Cardiac muscle cell (in vitro differentiated cells and primary cell): ENCODE measurements at regions not wholly inside any gene's neighbourhood (a gene's known extent, or its start where the extent isn't known, plus 50 kb on each side); places are given as distances from the start of the nearest gene placed in this dataset.
A peak's percentile ranks its signal among the peaks of the same experiment; 100 is the strongest.

Experiments used
- DNase-seq, 2 donors: peaks; one replicate each; pipeline versions ENCODE4 v3.0.0 to v3.0.0-alpha.2; 2010 to 2017; ENCODE audit warnings: low read depth in 1 of 2, low spot score in 1 of 2
- H3K27ac ChIP-seq: fragments of 200-600 bp; sonication (generic); 2 replicates; pipeline ENCODE4 v1.5.1; 2016
- H3K27me3 ChIP-seq: fragments of 200-600 bp; sonication (generic); 2 replicates; pipeline ENCODE4 v1.6.0; 2016; ENCODE audit warnings: control low read depth
- H3K36me3 ChIP-seq: fragments of 200-600 bp; sonication (generic); 2 replicates; pipeline ENCODE4 v1.5.1; 2016; ENCODE audit warnings: control low read depth
- H3K4me1 ChIP-seq: fragments of 200-600 bp; sonication (generic); 2 replicates; pipeline ENCODE4 v1.8.1; 2017; ENCODE audit warnings: low read depth, mild to moderate bottlenecking, mixed run types
- H3K4me3 ChIP-seq: fragments of 200-600 bp; sonication (generic); 2 replicates; pipeline ENCODE4 v1.5.1; 2016; ENCODE audit warnings: mild to moderate bottlenecking
- H3K9me3 ChIP-seq: fragments of 200-600 bp; sonication (generic); 2 replicates; pipeline ENCODE4 v1.5.1; 2017; ENCODE audit warnings: low read depth, mild to moderate bottlenecking, control low read depth
- TF ChIP-seq, protein P1 (sequence below): IDR thresholded peaks from 2 replicates; pipeline ENCODE4 v1.5.1; 2012; ENCODE audit warnings: low read depth, mild to moderate bottlenecking, low read length

DNA sequence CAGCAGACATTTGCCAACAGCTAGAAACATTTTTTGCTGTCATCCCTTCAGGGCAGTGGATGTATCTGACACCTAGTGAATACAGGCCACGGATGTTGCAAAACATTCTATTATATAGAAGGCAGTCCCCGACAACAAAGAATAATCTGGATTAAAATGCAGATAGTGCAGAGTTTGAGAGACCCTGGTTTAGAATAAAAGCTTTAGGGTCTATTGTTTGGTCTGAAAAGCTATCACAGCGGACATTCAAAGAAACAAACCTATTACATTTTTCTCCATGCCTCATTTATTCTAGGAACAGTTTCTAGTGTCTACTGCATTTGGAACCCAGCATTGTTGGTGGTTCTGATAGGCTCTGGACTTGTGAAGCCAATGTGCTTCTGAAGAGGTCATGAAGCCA is 316.3 kb downstream of the TGFB2 start:
- H3K4me3 ChIP-seq: no peak overlapping the region
- no peaks in the 10 kb centered on the region for H3K27me3 ChIP-seq
- H3K27ac ChIP-seq: peak overlapping the region; percentile 87
- TF ChIP-seq, protein P1, sequence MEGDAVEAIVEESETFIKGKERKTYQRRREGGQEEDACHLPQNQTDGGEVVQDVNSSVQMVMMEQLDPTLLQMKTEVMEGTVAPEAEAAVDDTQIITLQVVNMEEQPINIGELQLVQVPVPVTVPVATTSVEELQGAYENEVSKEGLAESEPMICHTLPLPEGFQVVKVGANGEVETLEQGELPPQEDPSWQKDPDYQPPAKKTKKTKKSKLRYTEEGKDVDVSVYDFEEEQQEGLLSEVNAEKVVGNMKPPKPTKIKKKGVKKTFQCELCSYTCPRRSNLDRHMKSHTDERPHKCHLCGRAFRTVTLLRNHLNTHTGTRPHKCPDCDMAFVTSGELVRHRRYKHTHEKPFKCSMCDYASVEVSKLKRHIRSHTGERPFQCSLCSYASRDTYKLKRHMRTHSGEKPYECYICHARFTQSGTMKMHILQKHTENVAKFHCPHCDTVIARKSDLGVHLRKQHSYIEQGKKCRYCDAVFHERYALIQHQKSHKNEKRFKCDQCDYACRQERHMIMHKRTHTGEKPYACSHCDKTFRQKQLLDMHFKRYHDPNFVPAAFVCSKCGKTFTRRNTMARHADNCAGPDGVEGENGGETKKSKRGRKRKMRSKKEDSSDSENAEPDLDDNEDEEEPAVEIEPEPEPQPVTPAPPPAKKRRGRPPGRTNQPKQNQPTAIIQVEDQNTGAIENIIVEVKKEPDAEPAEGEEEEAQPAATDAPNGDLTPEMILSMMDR: no peak
- DNase-seq: no peak
- no peaks in the 10 kb centered on the region for H3K9me3 ChIP-seq
- no peaks in the 10 kb centered on the region for H3K36me3 ChIP-seq
- peaks cover 19% of the 10 kb centered on the region for H3K4me1 ChIP-seq

DNA sequence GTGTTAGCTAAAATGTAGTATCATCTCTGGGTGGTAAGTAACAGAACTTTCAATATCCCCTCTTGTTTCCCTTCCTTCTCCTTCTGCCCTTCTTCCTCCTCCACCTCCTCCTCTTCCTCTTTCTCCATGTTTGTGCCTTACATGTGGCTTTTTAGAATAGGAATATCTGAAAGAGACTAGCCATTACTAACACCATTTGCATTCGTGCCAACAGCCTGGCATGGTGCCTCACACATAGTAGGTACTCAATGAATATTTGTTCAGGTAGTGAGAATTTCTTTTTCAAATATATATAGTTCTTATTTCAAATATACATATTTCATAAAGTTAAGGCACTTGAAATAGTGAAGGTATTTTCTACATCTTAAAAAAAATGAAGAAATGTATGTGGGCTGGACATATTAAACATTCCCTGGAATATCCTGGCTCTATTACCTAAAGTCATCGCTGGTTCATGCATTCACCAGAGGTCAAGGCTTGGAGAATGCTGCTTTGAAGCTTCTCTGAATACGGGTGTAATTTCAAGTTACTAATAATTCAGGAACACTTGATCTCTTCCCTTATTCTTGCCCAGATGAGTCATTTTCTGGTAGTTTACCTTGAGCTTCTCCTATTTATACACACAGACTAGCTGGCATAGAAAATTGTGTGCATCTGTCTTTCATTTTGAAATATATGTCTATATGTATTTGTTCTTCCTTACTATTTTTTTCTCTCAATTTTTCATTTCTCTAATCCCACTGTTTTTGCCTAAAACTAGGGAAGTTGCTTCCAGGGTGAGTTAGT is 319.4 kb downstream of the TGFB2 start:
- Histone ChIP-seq H3K4me3 (no peak overlapping the region), H3K4me1 (peaks cover 19% of the 10 kb centered on the region), H3K9me3 (no peaks in the 10 kb centered on the region), H3K27ac (no peak overlapping the region), H3K27me3 (no peaks in the 10 kb centered on the region), H3K36me3 (no peaks in the 10 kb centered on the region)
- no peak for DNase-seq
- TF ChIP-seq, protein P1: no peak

DNA sequence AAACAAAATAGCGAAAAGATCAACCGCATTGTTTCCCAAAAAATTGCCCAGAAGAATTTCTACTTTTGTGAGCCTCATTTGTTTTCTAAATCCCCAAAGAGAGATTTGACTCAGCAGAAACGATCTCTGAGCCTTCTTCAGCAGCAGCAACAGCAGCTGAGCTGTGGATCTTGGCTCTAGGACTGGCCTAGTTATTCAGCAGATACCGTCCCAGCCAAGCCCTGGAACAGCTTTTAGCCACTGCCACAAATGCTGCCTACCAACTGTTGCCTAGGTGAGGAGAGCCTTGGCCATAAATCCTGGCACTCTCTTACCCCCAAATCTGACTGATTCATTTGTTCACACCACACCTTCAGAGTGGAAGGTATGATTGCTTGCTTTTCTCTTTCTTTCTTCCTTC is 320.1 kb downstream of the TGFB2 start:
- Histone ChIP-seq H3K4me3 (no peak overlapping the region), H3K27ac (no peak overlapping the region), H3K4me1 (peaks cover 12% of the 10 kb centered on the region), H3K9me3 (no peaks in the 10 kb centered on the region), H3K27me3 (no peaks in the 10 kb centered on the region), H3K36me3 (no peaks in the 10 kb centered on the region)
- TF ChIP-seq, protein P1: no peak
- peak in 1 of 2 donors; percentile 78 for DNase-seq

DNA sequence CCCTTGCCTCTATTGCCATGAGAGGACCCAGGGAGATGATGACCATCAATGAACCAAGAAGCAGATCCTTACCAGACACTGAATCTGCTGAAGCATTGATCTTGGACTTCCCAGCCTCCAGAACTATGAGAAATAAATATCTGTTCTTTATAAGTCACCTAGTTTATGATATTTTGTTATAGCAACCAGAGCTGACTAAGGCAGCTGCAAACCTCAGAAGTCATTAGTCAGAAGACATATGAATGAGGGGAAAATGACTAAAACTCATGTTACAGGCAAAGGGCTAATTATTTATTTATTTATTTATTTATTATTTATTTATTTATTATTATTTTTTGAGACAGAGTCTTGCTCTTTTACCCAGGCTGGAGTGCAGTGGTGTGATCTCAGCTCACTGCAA is 321.1 kb downstream of the TGFB2 start:
- H3K36me3 ChIP-seq: no peaks in the 10 kb centered on the region
- no peak overlapping the region for H3K27ac ChIP-seq
- no peaks in the 10 kb centered on the region for H3K9me3 ChIP-seq
- H3K4me1 ChIP-seq: peaks cover 3% of the 10 kb centered on the region
- no peak overlapping the region for H3K4me3 ChIP-seq
- TF ChIP-seq, protein P1: no peak
- no peaks in the 10 kb centered on the region for H3K27me3 ChIP-seq
- DNase-seq: no peak

DNA sequence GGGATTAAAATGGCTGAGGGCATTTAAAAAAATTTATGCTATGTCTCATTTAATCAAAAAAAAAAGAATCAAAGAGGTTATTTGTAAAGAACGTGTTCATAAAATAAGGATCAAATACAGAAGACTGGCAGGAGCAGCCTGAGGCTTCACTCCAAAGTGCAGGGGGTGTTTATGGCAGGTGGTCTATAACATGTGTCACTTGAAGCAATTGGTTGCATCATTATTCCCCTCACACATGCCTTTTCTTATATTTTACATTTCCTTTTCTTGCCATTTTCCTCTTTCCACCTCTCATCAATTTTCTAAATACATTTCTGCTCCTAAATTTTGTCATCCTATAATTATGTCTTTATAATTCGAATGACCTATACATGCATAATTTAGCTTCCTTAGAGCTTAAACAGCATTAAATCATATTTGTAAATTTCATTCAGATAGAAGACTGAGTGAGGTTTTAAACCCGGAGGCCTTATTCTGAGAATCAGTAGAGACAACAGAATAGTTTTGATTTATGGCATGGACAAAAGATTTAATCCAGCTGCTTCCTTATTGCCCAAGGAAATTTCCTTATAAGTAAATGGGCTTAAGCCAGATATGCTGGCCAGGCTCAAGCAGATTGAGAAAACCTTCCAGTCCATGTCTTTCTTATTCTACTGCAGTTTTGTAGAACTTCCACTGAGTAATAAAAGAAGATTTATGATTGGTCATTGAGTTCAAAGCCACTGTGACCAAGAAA is 322.8 kb downstream of the TGFB2 start:
- H3K4me3 ChIP-seq: no peak overlapping the region
- H3K27me3 ChIP-seq: no peaks in the 10 kb centered on the region
- no peaks in the 10 kb centered on the region for H3K36me3 ChIP-seq
- no peaks in the 10 kb centered on the region for H3K9me3 ChIP-seq
- H3K27ac ChIP-seq: no peak overlapping the region
- peaks cover 12% of the 10 kb centered on the region for H3K4me1 ChIP-seq
- TF ChIP-seq, protein P1: no peak
- DNase-seq: no peak
